Kidney epithelial cell (primary cell): ENCODE measurements at regions not wholly inside any gene's neighbourhood (a gene's known extent, or its start where the extent isn't known, plus 50 kb on each side); places are given as distances from the start of the nearest gene placed in this dataset.

Experiments used
- DNase-seq: peaks from one replicate; pipeline ENCODE4 v3.0.0-alpha.2; 2010; ENCODE audit warnings: low read depth
- H3K27me3 ChIP-seq: 2 replicates; pipeline ENCODE4 v1.6.0; 2011; ENCODE audit warnings: low read length; ENCODE audit not compliant: control insufficient read depth, insufficient read depth
- H3K36me3 ChIP-seq: 2 replicates; pipeline ENCODE4 v1.5.1; 2011; ENCODE audit warnings: low read length; ENCODE audit not compliant: control insufficient read depth, insufficient read depth
- H3K4me3 ChIP-seq: 2 replicates; pipeline ENCODE4 v1.5.1; 2011; ENCODE audit warnings: low read depth, mild to moderate bottlenecking, control low read depth, low read length
- CTCF ChIP-seq: IDR thresholded peaks from 2 replicates; pipeline ENCODE4 v1.5.1; 2011; ENCODE audit warnings: mild to moderate bottlenecking, moderate library complexity, low read length, control low read depth, inconsistent platforms; ENCODE audit not compliant: insufficient read depth, poor library complexity, severe bottlenecking

GRCh38 chr4:156413239-156414135, 459.8 kb upstream of the CTSO start:
- no peaks in the 10 kb centered on the region for H3K36me3 ChIP-seq
- TF ChIP-seq CTCF: no peak
- DNase-seq: no peak
- H3K27me3 ChIP-seq: no peaks in the 10 kb centered on the region
- no peak overlapping the region for H3K4me3 ChIP-seq

- Histone ChIP-seq H3K27me3 (no peaks in the 10 kb centered on the region), H3K36me3 (no peaks in the 10 kb centered on the region), H3K4me3 (no peak overlapping the region)
- DNase-seq: no peak
- no peak for TF ChIP-seq CTCF
Observed at GRCh38 chr4:156411531-156411930, 457.9 kb upstream of the CTSO start.

GRCh38 chr4:156408749-156409148, 455.1 kb upstream of the CTSO start:
- Histone ChIP-seq H3K36me3 (no peaks in the 10 kb centered on the region), H3K4me3 (no peak overlapping the region), H3K27me3 (no peaks in the 10 kb centered on the region)
- TF ChIP-seq CTCF: no peak
- DNase-seq: no peak

DNA sequence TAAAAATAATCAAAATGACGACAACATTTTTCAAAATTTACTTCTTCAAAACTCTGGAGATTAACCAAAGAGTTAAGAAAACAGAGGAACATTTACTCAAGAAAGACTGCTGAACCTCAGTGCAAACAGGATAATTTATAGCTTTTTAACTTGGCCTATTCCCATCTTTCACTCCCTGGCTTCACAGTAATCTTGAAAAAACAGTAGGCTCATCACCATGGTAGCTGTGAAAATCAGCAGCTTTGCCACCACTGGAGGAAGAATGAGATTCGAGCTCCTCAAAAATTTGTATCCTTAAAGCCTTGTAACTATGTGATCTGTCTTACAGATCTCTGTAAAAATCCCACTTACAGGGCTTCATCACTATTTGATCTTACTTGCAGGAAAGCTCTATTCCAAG, 447.7 kb upstream of the CTSO start:
- Histone ChIP-seq H3K27me3 (no peaks in the 10 kb centered on the region), H3K36me3 (no peaks in the 10 kb centered on the region), H3K4me3 (no peak overlapping the region)
- DNase-seq: no peak
- TF ChIP-seq CTCF: no peak

DNA sequence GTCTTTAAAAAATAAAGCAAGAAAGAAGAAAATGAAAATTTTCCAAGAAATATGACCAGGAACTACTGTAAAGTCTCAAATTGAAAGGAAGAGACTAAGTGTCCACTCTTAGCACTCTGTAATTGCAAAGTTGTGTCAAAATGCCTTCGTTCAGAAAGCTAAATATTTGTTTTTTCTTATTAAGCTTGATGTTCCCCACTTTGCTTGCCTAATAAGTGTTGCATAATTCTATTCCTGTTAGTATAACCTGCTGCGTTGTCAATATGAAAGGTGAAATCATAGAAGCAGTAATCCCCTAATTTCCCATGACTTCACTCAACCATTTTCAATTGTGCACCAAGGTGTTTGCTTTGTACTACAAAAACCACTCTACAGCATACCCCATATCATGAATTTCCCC, 442.9 kb upstream of the CTSO start:
- DNase-seq: no peak
- Histone ChIP-seq H3K27me3 (no peaks in the 10 kb centered on the region), H3K36me3 (no peaks in the 10 kb centered on the region), H3K4me3 (no peak overlapping the region)
- TF ChIP-seq CTCF: no peak

DNA sequence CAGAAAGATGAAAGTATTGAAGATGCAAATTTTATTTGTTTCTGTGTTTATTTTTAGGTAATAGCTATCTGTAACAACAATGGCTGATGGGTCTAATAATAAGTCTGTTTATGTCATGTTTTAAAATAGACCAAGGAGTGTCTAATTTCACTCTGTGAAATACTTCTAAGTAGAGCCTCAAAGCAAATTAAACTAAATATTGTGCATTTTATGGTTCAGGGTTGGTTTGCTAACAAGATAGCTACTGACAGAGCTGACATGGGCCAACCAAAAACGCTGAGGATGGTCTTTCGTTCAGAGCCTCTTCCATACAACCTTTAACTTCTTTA, 437.6 kb upstream of the CTSO start:
- H3K4me3 ChIP-seq: no peak overlapping the region
- no peak for TF ChIP-seq CTCF
- no peaks in the 10 kb centered on the region for H3K27me3 ChIP-seq
- DNase-seq: no peak
- no peaks in the 10 kb centered on the region for H3K36me3 ChIP-seq
